ENCODE measurements at regions not wholly inside any gene's neighbourhood (a gene's known extent, or its start where the extent isn't known, plus 50 kb on each side); places are given as distances from the start of the nearest gene placed in this dataset.

- H3K36me3 Mint-ChIP-seq, result no peaks in the 10 kb centered on the region
- no peaks in the 10 kb centered on the region for H3K4me1 ChIP-seq (ENCODE audit: control insufficient read depth, insufficient read depth, low read length)
- H3K9me3 Mint-ChIP-seq, result peaks cover 2 to 4% of the 10 kb centered on the region in 2 donors
- H3K9me3 ChIP-seq (ENCODE audit: control insufficient read depth, insufficient read depth, low read length), result peaks cover 5% of the 10 kb centered on the region
- intact Hi-C loops (cut with micrococcal nuclease), result no loop called here
- no peaks in the 10 kb centered on the region for H3K27me3 ChIP-seq (ENCODE audit: control insufficient read depth, insufficient read depth, low read length)
- no peaks in the 10 kb centered on the region for H3K36me3 ChIP-seq (ENCODE audit: control insufficient read depth, insufficient read depth, low read length)
- H3K27ac Mint-ChIP-seq, result no peak overlapping the region
- H3K4me1 Mint-ChIP-seq, result no peaks in the 10 kb centered on the region
- no peak for TF ChIP-seq CTCF (IDR thresholded peaks at IDR 0.05)
- no peak overlapping the region for H3K27ac ChIP-seq (ENCODE audit: low read length)
- H3K4me3 ChIP-seq (ENCODE audit: low read length), result no peak overlapping the region
- no peak for ATAC-seq
- no peaks in the 10 kb centered on the region for H3K27me3 Mint-ChIP-seq (ENCODE audit: low read depth in 2 of 2)
- H3K4me3 Mint-ChIP-seq, result no peak overlapping the region
- WGBS (ENCODE audit: insufficient coverage), result 78% methylated on average over 2 of the region's 2 CpGs
- DNase-seq, result no peak
Observed at GRCh38 chr13:19068691-19069090, 112.9 kb downstream of the TUBA3C start.

GRCh38 chr13:19067767-19068166 is 113.9 kb downstream of the TUBA3C start:
- no peak for ATAC-seq
- no CpG with 5 or more reads among the region's 2 CpGs for WGBS (ENCODE audit: insufficient coverage)

GRCh38 chr13:19062801-19063200 is 118.8 kb downstream of the TUBA3C start:
- H3K9me3 Mint-ChIP-seq, result peaks cover 2 to 4% of the 10 kb centered on the region in 2 donors
- no peak overlapping the region for H3K27ac Mint-ChIP-seq
- H3K4me1 Mint-ChIP-seq, result no peaks in the 10 kb centered on the region
- Histone ChIP-seq H3K27me3 (ENCODE audit: control insufficient read depth, insufficient read depth, low read length) (no peaks in the 10 kb centered on the region), H3K9me3 (ENCODE audit: control insufficient read depth, insufficient read depth, low read length) (peaks cover 24% of the 10 kb centered on the region), H3K36me3 (ENCODE audit: control insufficient read depth, insufficient read depth, low read length) (no peaks in the 10 kb centered on the region), H3K4me3 (ENCODE audit: low read length) (no peak overlapping the region), H3K27ac (ENCODE audit: low read length) (no peak overlapping the region), H3K4me1 (ENCODE audit: control insufficient read depth, insufficient read depth, low read length) (no peaks in the 10 kb centered on the region)
- no peaks in the 10 kb centered on the region for H3K36me3 Mint-ChIP-seq
- intact Hi-C loops (cut with micrococcal nuclease), result no loop called here
- DNase-seq (no peak), ATAC-seq (no peak)
- no peak for TF ChIP-seq CTCF (IDR thresholded peaks at IDR 0.05)
- 73% methylated on average over 4 of the region's 4 CpGs for WGBS (ENCODE audit: insufficient coverage)
- no peak overlapping the region for H3K4me3 Mint-ChIP-seq
- H3K27me3 Mint-ChIP-seq (ENCODE audit: low read depth in 2 of 2), result no peaks in the 10 kb centered on the region

More at GRCh38 chr13:19067767-19068166, 113.9 kb downstream of the TUBA3C start:
- Mint-ChIP-seq H3K36me3 (no peaks in the 10 kb centered on the region), H3K27me3 (ENCODE audit: low read depth in 2 of 2) (no peaks in the 10 kb centered on the region), H3K9me3 (peaks cover 2 to 4% of the 10 kb centered on the region in 2 donors), H3K27ac (no peak overlapping the region), H3K4me1 (no peaks in the 10 kb centered on the region), H3K4me3 (no peak overlapping the region)
- TF ChIP-seq CTCF (IDR thresholded peaks at IDR 0.05), result no peak
- intact Hi-C loops (cut with micrococcal nuclease), result no loop called here
- DNase-seq, result no peak
- H3K9me3 ChIP-seq (ENCODE audit: control insufficient read depth, insufficient read depth, low read length), result peaks cover 10% of the 10 kb centered on the region
- no peak overlapping the region for H3K4me3 ChIP-seq (ENCODE audit: low read length)
- H3K36me3 ChIP-seq (ENCODE audit: control insufficient read depth, insufficient read depth, low read length), result no peaks in the 10 kb centered on the region
- H3K27me3 ChIP-seq (ENCODE audit: control insufficient read depth, insufficient read depth, low read length), result no peaks in the 10 kb centered on the region
- H3K4me1 ChIP-seq (ENCODE audit: control insufficient read depth, insufficient read depth, low read length), result no peaks in the 10 kb centered on the region
- no peak overlapping the region for H3K27ac ChIP-seq (ENCODE audit: low read length)

- Histone ChIP-seq H3K27ac (ENCODE audit: low read length) (no peak overlapping the region), H3K36me3 (ENCODE audit: control insufficient read depth, insufficient read depth, low read length) (no peaks in the 10 kb centered on the region), H3K4me1 (ENCODE audit: control insufficient read depth, insufficient read depth, low read length) (no peaks in the 10 kb centered on the region), H3K4me3 (ENCODE audit: low read length) (no peak overlapping the region), H3K9me3 (ENCODE audit: control insufficient read depth, insufficient read depth, low read length) (peaks cover 24% of the 10 kb centered on the region), H3K27me3 (ENCODE audit: control insufficient read depth, insufficient read depth, low read length) (no peaks in the 10 kb centered on the region)
- no peak for TF ChIP-seq CTCF (IDR thresholded peaks at IDR 0.05)
- no peak for ATAC-seq
- WGBS (ENCODE audit: insufficient coverage), result 89% methylated on average over 10 of the region's 11 CpGs
- Mint-ChIP-seq H3K4me3 (no peak overlapping the region), H3K36me3 (no peaks in the 10 kb centered on the region), H3K27ac (no peak overlapping the region), H3K27me3 (ENCODE audit: low read depth in 2 of 2) (no peaks in the 10 kb centered on the region), H3K9me3 (peaks cover 2 to 4% of the 10 kb centered on the region in 2 donors), H3K4me1 (no peaks in the 10 kb centered on the region)
- intact Hi-C loops (cut with micrococcal nuclease), result no loop called here
- DNase-seq, result no peak
Observed at GRCh38 chr13:19062019-19062646, 119.5 kb downstream of the TUBA3C start.

Data from natural killer cell (primary cell).